TTC549 (cell line): ENCODE measurements at regions not wholly inside any gene's neighbourhood (a gene's known extent, or its start where the extent isn't known, plus 50 kb on each side); places are given as distances from the start of the nearest gene placed in this dataset.

Experiments
- FAIRE-seq: peaks from 2 replicates; lab custom pipeline; 2012; peaks lifted over from hg19 to GRCh38; lab: Jason Lieb, UNC

DNA sequence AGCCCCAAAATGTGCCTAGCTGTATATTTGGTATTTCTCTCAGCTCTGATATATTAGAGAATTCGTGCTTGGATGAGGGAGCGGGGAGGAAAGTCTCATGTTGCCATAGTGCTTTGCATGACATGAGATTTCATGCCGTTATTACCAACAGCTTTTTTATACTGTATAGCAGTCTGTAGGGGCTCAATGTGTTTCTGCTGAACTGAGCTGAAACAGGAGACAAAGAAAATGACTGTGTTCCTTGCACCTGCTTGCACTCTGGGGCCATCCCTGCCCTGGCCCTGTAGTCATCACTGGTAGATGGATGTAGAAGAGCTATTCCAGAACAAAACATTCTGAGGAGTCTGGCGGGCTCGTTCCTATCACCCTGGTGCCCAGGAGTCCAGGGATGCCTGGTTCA lies 128.0 kb upstream of the SASH1 start:
- FAIRE-seq = no peak

- no peak for FAIRE-seq
Observed at GRCh38 chr6:148217051-148217450, 125.6 kb upstream of the SASH1 start.

DNA sequence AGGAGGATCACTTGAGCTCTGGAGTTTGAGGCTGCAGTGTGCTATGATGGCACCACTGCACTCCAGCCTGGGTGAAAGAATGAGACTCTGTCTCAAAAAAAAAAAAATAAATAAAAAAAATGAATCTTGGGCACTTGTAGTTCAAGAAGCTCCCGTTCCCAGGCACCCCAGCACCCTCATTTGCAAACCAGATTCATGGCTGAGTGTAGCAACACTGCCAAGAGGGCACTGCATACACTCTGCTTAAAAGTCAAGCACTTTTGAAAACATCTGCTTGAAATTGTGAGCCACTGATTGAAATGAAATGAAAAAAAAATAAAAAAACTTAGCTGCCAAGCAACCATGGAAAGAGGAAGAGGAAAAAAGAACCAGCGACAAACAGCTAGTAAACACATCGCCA lies 124.7 kb upstream of the SASH1 start:
- FAIRE-seq = no peak

DNA sequence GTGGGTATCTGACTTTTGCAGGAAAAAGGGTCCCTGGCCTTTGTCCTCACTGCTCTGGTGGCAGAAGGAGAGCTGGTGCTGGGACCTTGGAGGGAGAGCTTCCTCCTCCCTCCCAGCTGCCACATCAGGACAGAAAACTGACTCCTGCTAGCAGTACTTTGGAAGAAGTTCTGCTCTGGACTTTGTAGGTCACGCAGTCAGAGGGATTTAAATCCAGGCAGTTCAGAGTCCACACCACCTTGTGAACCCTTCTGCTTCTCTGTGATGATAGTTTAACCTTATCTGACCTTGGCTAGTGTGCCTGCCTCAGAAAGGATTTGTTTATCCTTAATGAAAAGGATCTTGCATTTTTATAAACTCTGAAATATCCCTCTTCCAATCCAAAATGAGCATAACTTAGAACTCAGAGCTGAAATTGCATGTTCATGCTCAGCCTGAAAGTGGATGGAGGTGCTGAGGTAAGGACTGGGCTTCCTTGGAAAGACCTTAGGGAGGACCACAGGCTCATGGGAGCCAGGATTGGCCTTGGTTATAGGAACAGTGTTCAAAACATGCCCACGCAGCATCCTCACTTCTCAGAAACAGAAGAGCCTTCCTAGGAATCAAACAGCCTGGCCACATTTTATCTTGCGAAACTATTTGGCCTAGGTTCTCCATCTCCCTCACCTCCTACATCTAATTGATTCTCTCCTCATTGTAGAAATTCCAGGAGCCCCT lies 123.9 kb upstream of the SASH1 start:
- FAIRE-seq = no peak

DNA sequence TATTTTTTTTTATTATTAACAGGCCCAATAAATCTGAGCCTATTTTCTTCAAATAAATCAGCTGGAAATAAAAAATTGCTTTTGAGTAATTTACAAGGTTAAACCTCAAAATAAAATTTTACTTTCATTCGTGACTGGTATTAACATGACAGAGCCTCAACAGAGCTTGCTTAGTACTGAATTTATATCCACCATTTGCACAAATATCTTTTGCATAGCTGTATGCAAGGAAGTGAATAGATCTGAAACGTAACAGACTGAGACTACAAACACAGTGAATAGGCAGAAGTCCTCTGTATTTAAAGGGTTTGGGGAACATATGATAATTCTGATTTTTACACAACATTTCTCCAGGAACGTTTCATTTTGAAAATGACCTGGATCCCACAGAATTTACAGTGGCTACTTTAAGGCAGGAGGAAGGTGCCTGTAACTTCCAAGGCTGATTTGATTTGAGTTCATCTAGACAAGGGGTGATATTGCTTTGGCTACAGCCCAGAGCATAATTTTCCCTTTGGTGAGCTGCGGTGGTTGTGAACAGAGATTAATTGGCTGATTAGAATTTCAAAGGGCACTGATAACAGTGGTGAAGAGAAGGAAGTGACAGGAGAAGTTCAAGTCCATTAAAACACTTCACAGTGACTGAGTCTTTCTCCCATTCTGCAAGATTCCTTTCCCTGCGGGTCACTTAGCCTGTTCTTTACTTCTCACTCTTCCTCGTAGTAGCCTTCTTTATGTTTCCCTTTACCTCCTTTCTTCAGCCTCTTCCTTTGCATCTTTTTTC lies 121.2 kb upstream of the SASH1 start:
- no peak for FAIRE-seq

DNA sequence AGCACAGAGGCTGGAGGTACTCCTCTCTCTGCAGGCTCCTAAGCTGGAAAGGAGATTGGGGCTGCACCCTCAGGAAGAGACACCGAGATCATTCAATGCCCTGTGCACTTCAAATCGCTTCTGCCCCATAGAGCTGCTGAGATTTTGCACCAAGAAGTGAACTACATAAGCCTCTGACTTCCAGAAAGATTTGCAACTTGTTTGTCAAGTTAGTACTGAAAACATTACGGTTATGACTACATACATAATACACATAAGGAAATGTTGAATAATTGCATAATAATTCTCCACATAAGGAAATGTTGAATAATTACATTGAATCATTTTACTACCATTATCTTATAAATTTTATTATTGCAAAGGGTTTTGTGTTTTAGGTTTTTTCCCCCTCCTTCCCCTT lies 120.3 kb upstream of the SASH1 start:
- FAIRE-seq = no peak

DNA sequence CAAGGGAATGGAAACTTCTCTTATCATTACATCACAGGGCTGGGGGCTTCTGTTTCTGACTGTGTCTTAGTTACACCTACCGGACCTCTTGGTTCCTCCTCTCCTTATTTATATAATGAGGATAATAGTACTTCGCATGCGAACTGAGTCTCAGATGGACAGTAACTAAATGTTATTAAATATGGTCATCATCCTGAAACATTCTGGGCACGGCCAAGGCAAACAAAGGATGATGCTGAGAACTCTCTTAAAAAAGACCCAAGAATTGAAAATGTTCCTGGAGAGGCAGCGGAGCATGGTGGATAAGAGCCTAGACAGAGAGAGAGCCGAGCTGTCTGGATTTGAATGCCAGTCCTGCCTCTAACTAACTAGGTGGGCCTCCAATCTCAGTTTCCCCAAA lies 119.8 kb upstream of the SASH1 start:
- no peak for FAIRE-seq

GRCh38 chr6:148223424-148223842 lies 119.2 kb upstream of the SASH1 start:
- no peak for FAIRE-seq

DNA sequence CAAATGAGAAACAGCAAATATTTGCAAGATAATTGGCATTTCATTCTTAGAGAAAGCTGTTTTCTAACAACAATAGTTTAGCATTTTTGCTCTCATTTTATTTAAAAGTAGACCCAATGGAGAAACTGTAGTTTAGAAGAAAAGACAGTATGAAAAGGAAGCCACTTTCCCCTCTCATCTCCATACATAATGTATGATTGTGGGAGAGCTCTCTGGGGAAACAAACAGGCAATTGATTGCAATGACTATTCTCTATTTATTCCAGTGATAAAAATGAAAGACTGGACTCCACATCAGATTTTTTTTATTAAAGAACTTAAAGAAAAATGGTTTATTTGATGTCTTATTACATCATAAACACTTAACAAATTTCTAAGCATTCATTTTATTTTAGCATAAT lies 116.8 kb upstream of the SASH1 start:
- no peak for FAIRE-seq

GRCh38 chr6:148226284-148226683 lies 116.4 kb upstream of the SASH1 start:
- no peak for FAIRE-seq

- no peak for FAIRE-seq
Observed at GRCh38 chr6:148231572-148231971, 111.1 kb upstream of the SASH1 start.

DNA sequence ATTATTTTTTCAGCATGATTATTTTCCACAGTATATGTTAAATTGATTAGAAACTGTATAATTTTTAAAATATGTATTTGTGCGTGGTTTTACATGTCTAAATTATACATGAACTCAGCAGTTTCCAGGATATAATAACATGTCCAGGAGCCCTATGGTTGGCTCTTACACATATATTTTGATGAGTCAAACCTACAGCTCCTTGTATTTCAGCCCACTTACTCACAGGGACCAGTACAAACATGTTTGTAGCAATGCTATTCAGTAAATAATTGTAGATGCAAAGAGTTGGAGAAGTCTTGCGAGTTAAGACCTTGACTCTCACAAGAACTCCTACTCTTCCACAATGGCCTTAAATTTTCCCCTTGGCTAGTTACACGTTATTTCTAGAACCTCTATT lies 107.2 kb upstream of the SASH1 start:
- FAIRE-seq = no peak

DNA sequence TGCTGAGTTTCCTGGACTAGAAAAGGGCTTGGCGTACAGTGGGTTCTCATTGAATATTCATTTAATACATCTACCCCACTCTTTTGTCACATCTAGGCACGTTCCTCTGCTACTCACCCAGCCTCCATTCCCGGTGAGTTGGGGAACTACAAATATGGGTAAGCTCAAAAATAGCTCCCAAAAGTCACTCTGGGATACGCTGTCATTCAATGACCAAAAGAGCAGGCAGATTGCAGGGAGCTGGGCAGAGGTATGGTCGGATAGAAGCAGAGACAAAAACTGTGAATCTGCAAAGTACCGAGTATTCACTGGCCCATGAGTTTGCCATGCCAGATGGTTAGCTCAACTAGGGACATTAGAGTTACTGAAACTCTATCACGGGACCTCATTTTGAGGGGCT lies 103.9 kb upstream of the SASH1 start:
- no peak for FAIRE-seq

GRCh38 chr6:148239215-148239614 lies 103.4 kb upstream of the SASH1 start:
- FAIRE-seq = no peak

DNA sequence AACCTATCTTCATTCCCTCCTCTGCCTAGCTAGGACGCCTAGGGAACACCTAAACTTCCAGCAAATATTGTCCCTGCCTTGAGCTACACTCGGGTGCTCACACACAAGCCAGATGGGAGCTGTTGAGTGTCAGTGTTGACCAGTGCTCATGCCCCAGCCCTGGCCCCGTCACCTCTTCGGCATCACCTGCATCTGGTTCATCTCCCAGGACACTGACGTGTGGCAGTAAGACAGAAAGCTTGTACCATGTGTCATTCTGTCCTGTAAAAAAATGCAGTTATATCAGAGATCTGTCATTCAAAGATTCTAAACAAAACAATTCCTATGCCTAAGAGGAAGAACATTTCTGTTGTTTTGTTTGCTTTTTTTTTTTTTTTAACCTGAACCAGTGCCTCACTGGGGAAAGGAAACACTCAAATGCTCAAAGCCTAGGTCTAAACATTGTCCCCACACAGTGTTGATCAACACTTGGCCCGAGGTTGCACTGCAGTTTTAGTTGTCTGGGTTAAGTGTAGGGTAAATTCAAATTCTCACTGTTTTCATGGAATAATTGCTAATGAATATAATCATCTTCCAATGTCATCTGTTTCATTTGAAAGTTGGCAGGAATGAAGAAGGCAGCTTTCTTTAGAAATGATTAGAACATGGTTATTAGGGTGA lies 102.7 kb upstream of the SASH1 start:
- FAIRE-seq = no peak

DNA sequence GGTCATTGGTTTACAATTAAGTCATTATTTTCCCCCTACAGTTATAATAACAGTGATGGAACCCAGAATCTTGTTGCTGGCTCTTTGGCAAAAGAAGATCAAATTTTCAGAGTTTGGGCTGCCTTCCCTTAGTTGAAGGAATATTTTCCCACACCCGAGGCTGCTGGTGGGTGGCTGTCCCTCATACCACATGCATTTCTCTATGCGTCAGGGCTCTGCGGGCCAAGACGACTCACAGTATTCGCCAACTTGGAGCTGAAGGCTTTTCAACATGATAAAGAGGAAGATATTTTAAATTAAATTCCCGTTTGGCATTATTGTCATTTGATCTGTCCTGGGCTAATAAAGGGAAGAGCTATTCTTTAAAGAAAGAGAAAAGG lies 102.2 kb upstream of the SASH1 start:
- FAIRE-seq = no peak

DNA sequence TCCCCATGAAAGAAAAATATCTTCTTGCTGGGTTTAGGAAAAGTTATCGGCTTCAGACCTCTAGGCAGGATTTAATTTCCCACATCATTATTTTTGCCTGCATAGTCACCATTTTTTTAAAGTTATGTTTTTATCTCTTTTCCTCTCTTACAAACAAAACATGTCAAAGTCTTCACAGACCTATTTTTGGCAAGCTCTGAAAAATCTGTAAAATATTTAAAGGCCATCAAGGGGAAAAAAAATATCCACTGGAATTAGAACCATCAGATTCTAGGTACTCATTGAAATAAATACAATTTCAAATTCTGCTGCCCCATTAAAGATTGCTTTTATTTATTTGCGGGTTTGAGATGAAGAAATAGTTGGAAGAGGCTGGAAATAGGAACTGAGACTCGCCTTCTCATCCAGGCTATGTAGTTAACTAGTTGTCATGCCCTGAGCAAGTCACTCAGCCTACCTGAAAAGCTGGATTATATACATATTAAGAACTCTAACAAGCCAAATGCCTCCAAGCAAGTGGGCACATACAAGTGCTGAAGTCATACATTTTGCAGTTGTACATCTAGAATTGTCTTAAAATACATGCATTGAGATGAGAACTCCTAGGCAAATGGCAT lies 101.7 kb upstream of the SASH1 start:
- FAIRE-seq = no peak

DNA sequence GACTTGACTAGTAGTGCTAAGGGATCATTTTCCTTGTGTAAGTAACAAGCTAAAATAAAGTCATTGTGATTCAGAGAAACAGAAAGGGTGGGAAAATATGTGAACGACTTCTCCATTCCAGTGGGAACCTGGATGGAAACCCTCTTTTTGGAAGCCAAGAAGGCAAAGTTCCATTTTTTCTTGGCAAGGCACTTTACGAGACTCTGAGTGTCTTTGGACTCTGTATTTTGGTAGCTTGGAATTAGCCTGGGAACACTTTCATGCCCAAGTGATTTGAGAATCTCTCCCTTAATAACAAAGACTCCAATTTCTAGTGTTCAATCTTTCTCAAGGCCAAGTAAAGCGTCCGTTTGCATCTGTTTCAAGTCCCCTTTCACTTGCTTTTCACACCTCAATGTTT lies 100.5 kb upstream of the SASH1 start:
- no peak for FAIRE-seq

GRCh38 chr6:148244217-148244935 lies 98.3 kb upstream of the SASH1 start:
- no peak for FAIRE-seq

GRCh38 chr6:148247386-148248063 lies 95.1 kb upstream of the SASH1 start:
- no peak for FAIRE-seq

- FAIRE-seq = no peak
Observed at GRCh38 chr6:148249160-148249559, 93.5 kb upstream of the SASH1 start.
